SU-DHL-6 (cell line): ENCODE measurements at regions not wholly inside any gene's neighbourhood (a gene's known extent, or its start where the extent isn't known, plus 50 kb on each side); places are given as distances from the start of the nearest gene placed in this dataset.

Experiments
- H2AFZ ChIP-seq: fragments of 200-600 bp; sonication (generic); 2 replicates; pipeline ENCODE4 v1.6.1; 2014; ENCODE audit warnings: low read depth, mild to moderate bottlenecking, moderate library complexity, mixed read lengths, antibody characterized with exemption, low read length; ENCODE audit not compliant: severe bottlenecking
- H3F3A ChIP-seq: fragments of 200-600 bp; shearing (Covaris generic); 2 replicates; pipeline ENCODE4 v1.6.0; 2016; ENCODE audit warnings: antibody characterized with exemption, mild to moderate bottlenecking; ENCODE audit not compliant: insufficient read depth
- H3K27ac ChIP-seq: fragments of 200-600 bp; sonication (generic); 2 replicates; pipeline ENCODE4 v1.5.1; 2016; ENCODE audit warnings: low read depth, mild to moderate bottlenecking, low read length, moderate library complexity, mixed read lengths
- H3K27me3 ChIP-seq: fragments of 200-600 bp; sonication (generic), shearing (Covaris generic); 2 replicates; pipeline ENCODE4 v1.6.0; 2014; ENCODE audit warnings: mild to moderate bottlenecking, low read length
- H3K36me3 ChIP-seq: fragments of 200-600 bp; sonication (generic); 2 replicates; pipeline ENCODE4 v1.6.1; 2014; ENCODE audit warnings: mild to moderate bottlenecking, low read length, mixed read lengths
- H3K4me2 ChIP-seq: fragments of 300-600, 200-600 bp; shearing (Covaris generic), sonication (generic); 2 replicates; pipeline ENCODE4 v1.6.0; 2014; ENCODE audit warnings: low read length, low read depth, mild to moderate bottlenecking; ENCODE audit not compliant: poor library complexity, severe bottlenecking
- H3K4me3 ChIP-seq: fragments of 200-600 bp; sonication (generic); 2 replicates; pipeline ENCODE4 v1.5.1; 2014; ENCODE audit warnings: antibody characterized with exemption, low read length, mild to moderate bottlenecking, mixed read lengths; ENCODE audit not compliant: insufficient read depth, poor library complexity, severe bottlenecking
- H3K79me2 ChIP-seq: fragments of 200-600 bp; sonication (generic); 2 replicates; pipeline ENCODE4 v1.6.1; 2014; ENCODE audit warnings: mild to moderate bottlenecking, low read length, moderate library complexity; ENCODE audit not compliant: insufficient read depth
- H3K9ac ChIP-seq: fragments of 200-600 bp; sonication (generic); 2 replicates; pipeline ENCODE4 v1.7.0; 2014; ENCODE audit warnings: mild to moderate bottlenecking, low read length
- H3K9me2 ChIP-seq: fragments of 200-600 bp; sonication (generic); replicated peaks from 2 replicates; pipeline ENCODE4 v1.6.1; 2014; ENCODE audit warnings: low read length; ENCODE audit not compliant: insufficient read depth
- H3K9me3 ChIP-seq: fragments of 200-600 bp; sonication (generic); 2 replicates; pipeline ENCODE4 v1.6.1; 2014; ENCODE audit warnings: low read length, mixed read lengths; ENCODE audit not compliant: insufficient read depth
- H4K20me1 ChIP-seq: fragments of 200-600 bp; sonication (generic); 2 replicates; pipeline ENCODE4 v1.6.1; 2014; ENCODE audit warnings: low read depth, mild to moderate bottlenecking, antibody characterized with exemption, low read length, moderate library complexity, mixed read lengths
- CTCF ChIP-seq: fragments of 200-600 bp; sonication (generic); IDR thresholded peaks from one replicate; pipeline ENCODE4 v1.5.1; 2017; ENCODE audit warnings: antibody characterized with exemption, mild to moderate bottlenecking, low read length, moderate library complexity; ENCODE audit not compliant: insufficient read depth, poor library complexity, severe bottlenecking
- EZH2phosphoT487 ChIP-seq: fragments of 200-600 bp; sonication (generic), shearing (Covaris generic); conservative IDR thresholded peaks from 2 replicates; pipeline ENCODE4 v1.6.1; 2018; ENCODE audit warnings: mild to moderate bottlenecking, antibody characterized with exemption, low read length, moderate library complexity, mixed read lengths

GRCh38 chr11:116648247-116649174 is 124.3 kb downstream of the BUD13 start:
- no peak for TF ChIP-seq CTCF
- no peak for TF ChIP-seq EZH2phosphoT487
- H3K9me3 ChIP-seq, result no peaks in the 10 kb centered on the region
- no peaks in the 10 kb centered on the region for H3K79me2 ChIP-seq
- H4K20me1 ChIP-seq, result no peaks in the 10 kb centered on the region
- H3K27ac ChIP-seq, result no peak overlapping the region
- H2AFZ ChIP-seq, result no peak overlapping the region
- H3K4me3 ChIP-seq, result no peak overlapping the region
- H3K9me2 ChIP-seq, result no peaks in the 10 kb centered on the region
- H3F3A ChIP-seq, result no peaks in the 10 kb centered on the region
- H3K36me3 ChIP-seq, result no peaks in the 10 kb centered on the region
- H3K4me2 ChIP-seq, result no peak overlapping the region
- H3K9ac ChIP-seq, result no peak overlapping the region
- H3K27me3 ChIP-seq, result no peaks in the 10 kb centered on the region

GRCh38 chr11:116647305-116648080 is 125.3 kb downstream of the BUD13 start:
- Histone ChIP-seq H3K9ac (no peak overlapping the region), H2AFZ (no peak overlapping the region), H4K20me1 (no peaks in the 10 kb centered on the region), H3F3A (no peaks in the 10 kb centered on the region), H3K27ac (no peak overlapping the region), H3K4me3 (no peak overlapping the region), H3K9me3 (no peaks in the 10 kb centered on the region), H3K36me3 (no peaks in the 10 kb centered on the region), H3K9me2 (no peaks in the 10 kb centered on the region), H3K27me3 (no peaks in the 10 kb centered on the region), H3K79me2 (no peaks in the 10 kb centered on the region), H3K4me2 (no peak overlapping the region)
- TF ChIP-seq CTCF (no peak), EZH2phosphoT487 (no peak)

- H2AFZ ChIP-seq, result no peak overlapping the region
- no peaks in the 10 kb centered on the region for H3K36me3 ChIP-seq
- H3K4me2 ChIP-seq, result no peak overlapping the region
- H3F3A ChIP-seq, result no peaks in the 10 kb centered on the region
- H3K27me3 ChIP-seq, result no peaks in the 10 kb centered on the region
- TF ChIP-seq EZH2phosphoT487 (no peak), CTCF (no peak)
- H3K9me2 ChIP-seq, result no peaks in the 10 kb centered on the region
- no peaks in the 10 kb centered on the region for H4K20me1 ChIP-seq
- H3K4me3 ChIP-seq, result no peak overlapping the region
- H3K79me2 ChIP-seq, result no peaks in the 10 kb centered on the region
- H3K27ac ChIP-seq, result no peak overlapping the region
- H3K9ac ChIP-seq, result no peak overlapping the region
- no peaks in the 10 kb centered on the region for H3K9me3 ChIP-seq
These were observed 126.6 kb downstream of the BUD13 start for GRCh38 chr11:116646191-116646590.
